ENCODE measurements at regions not wholly inside any gene's neighbourhood (a gene's known extent, or its start where the extent isn't known, plus 50 kb on each side); places are given as distances from the start of the nearest gene placed in this dataset.

DNA sequence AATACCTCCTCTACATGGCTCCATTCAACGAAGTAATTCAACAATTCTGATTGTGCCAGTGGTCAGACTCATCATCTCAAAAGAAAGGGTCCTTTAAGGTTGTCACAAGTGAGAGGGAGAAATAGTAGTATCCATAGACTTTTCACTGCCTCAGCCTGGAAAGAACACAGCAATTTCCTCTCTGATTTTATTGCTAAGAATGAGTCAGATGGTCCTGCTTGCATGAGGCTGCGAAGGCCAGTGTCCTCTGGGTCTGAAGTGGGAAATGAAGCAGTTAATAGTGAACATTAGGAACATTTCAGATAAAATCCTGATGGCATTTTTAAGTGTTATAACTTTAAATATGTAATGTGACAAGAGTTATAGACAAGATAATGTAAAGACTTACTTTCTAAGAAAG is 979.0 kb downstream of the EFNA5 start:
- no peaks in the 10 kb centered on the region for H3K36me3 ChIP-seq (ENCODE audit: insufficient read depth, low read length, poor library complexity, severe bottlenecking)
- no peak overlapping the region for H3K27ac ChIP-seq (ENCODE audit: low read depth, low read length, poor library complexity, severe bottlenecking)
- no TSS peak for BruUV-seq (replicated peaks)
- DNase-seq (ENCODE audit: low spot score), result no peak
- intact Hi-C loops (cut with micrococcal nuclease; ENCODE audit: unreplicated experiment), result no loop called here
- POLR2A ChIA-PET (ENCODE audit: low non-redundant PET), result no interaction called here
- no peaks in the 10 kb centered on the region for H3K9me3 ChIP-seq (ENCODE audit: low read depth, low read length, poor library complexity, severe bottlenecking)
- TF ChIP-seq EZH2 (IDR thresholded peaks at IDR 0.05; ENCODE audit: borderline replicate concordance, low read depth, low read length, poor library complexity, severe bottlenecking), result no peak
- TF ChIP-seq CTCF (conservative IDR thresholded peaks at IDR 0.05; ENCODE audit: low read depth, low read length), result no peak
- H3K4me1 ChIP-seq (ENCODE audit: insufficient read depth, low read length, poor library complexity, severe bottlenecking), result no peaks in the 10 kb centered on the region
- H3K27me3 ChIP-seq (replicated peaks; ENCODE audit: insufficient read depth, low read depth, low read length, poor library complexity), result no peaks in the 10 kb centered on the region
- CTCF ChIA-PET, result no interaction called here
- H3K4me3 ChIP-seq (ENCODE audit: low read depth, low read length, poor library complexity, severe bottlenecking), result no peak overlapping the region

DNA sequence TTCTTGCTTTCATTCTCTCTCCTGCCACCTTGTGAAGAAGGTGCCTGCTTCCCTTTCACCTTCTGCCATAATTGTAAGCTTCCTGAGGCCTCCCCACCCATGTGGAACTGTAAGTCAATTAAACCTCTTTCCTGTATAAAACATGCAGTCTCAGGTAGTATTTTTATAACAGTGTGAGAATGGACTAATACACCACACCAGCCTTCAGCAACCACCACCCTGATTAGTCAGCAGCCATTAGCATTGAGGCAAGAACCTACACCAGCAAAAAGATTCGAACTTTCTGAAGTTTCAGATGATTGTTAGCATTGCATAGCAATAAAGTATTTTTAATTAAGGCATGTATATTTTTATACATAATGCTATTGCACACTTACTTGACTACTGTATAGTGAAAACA is 980.2 kb downstream of the EFNA5 start:
- Histone ChIP-seq H3K27me3 (replicated peaks; ENCODE audit: insufficient read depth, low read depth, low read length, poor library complexity) (no peaks in the 10 kb centered on the region), H3K9me3 (ENCODE audit: low read depth, low read length, poor library complexity, severe bottlenecking) (no peaks in the 10 kb centered on the region), H3K36me3 (ENCODE audit: insufficient read depth, low read length, poor library complexity, severe bottlenecking) (no peaks in the 10 kb centered on the region), H3K4me3 (ENCODE audit: low read depth, low read length, poor library complexity, severe bottlenecking) (no peak overlapping the region), H3K27ac (ENCODE audit: low read depth, low read length, poor library complexity, severe bottlenecking) (no peak overlapping the region), H3K4me1 (ENCODE audit: insufficient read depth, low read length, poor library complexity, severe bottlenecking) (no peaks in the 10 kb centered on the region)
- BruUV-seq (replicated peaks), result no TSS peak
- DNase-seq (ENCODE audit: low spot score), result no peak
- ChIA-PET CTCF (no interaction called here), POLR2A (ENCODE audit: low non-redundant PET) (no interaction called here)
- intact Hi-C loops (cut with micrococcal nuclease; ENCODE audit: unreplicated experiment), result no loop called here
- TF ChIP-seq EZH2 (IDR thresholded peaks at IDR 0.05; ENCODE audit: borderline replicate concordance, low read depth, low read length, poor library complexity, severe bottlenecking), result no peak
- no peak for TF ChIP-seq CTCF (conservative IDR thresholded peaks at IDR 0.05; ENCODE audit: low read depth, low read length)

GRCh38 chr5:106680330-106680729 is 990.4 kb downstream of the EFNA5 start:
- no peak overlapping the region for H3K27ac ChIP-seq (ENCODE audit: low read depth, low read length, poor library complexity, severe bottlenecking)
- no peak for DNase-seq (ENCODE audit: low spot score)
- intact Hi-C loops (cut with micrococcal nuclease; ENCODE audit: unreplicated experiment), result no loop called here
- ChIA-PET POLR2A (ENCODE audit: low non-redundant PET) (no interaction called here), CTCF (no interaction called here)
- TF ChIP-seq EZH2 (IDR thresholded peaks at IDR 0.05; ENCODE audit: borderline replicate concordance, low read depth, low read length, poor library complexity, severe bottlenecking) (no peak), CTCF (conservative IDR thresholded peaks at IDR 0.05; ENCODE audit: low read depth, low read length) (no peak)
- no peaks in the 10 kb centered on the region for H3K4me1 ChIP-seq (ENCODE audit: insufficient read depth, low read length, poor library complexity, severe bottlenecking)
- H3K9me3 ChIP-seq (ENCODE audit: low read depth, low read length, poor library complexity, severe bottlenecking), result no peaks in the 10 kb centered on the region
- no peak overlapping the region for H3K4me3 ChIP-seq (ENCODE audit: low read depth, low read length, poor library complexity, severe bottlenecking)
- no peaks in the 10 kb centered on the region for H3K36me3 ChIP-seq (ENCODE audit: insufficient read depth, low read length, poor library complexity, severe bottlenecking)
- no TSS peak for BruUV-seq (replicated peaks)
- no peaks in the 10 kb centered on the region for H3K27me3 ChIP-seq (replicated peaks; ENCODE audit: insufficient read depth, low read depth, low read length, poor library complexity)

All from A673 (cell line).